DOHH2 (cell line): ENCODE measurements at regions not wholly inside any gene's neighbourhood (a gene's known extent, or its start where the extent isn't known, plus 50 kb on each side); places are given as distances from the start of the nearest gene placed in this dataset.

ENCODE experiments used
- H3F3A ChIP-seq: fragments of 200-600 bp; sonication (generic), shearing (Covaris generic); 2 replicates; pipeline ENCODE4 v1.6.0; 2016; ENCODE audit warnings: antibody characterized with exemption, mild to moderate bottlenecking; ENCODE audit not compliant: control insufficient read depth, insufficient read depth
- H3K27ac ChIP-seq: fragments of 200-600 bp; sonication (generic); 2 replicates; pipeline ENCODE4 v1.5.1; 2014; ENCODE audit warnings: low read depth, mild to moderate bottlenecking, low read length, moderate library complexity
- H3K27me3 ChIP-seq: fragments of 200-600 bp; sonication (generic); 2 replicates; pipeline ENCODE4 v1.6.1; 2014; ENCODE audit warnings: mild to moderate bottlenecking, low read length, mixed read lengths; ENCODE audit not compliant: control insufficient read depth
- H3K36me3 ChIP-seq: fragments of 200-600 bp; sonication (generic); 2 replicates; pipeline ENCODE4 v1.6.1; 2014; ENCODE audit warnings: mild to moderate bottlenecking, low read length, moderate library complexity, mixed read lengths; ENCODE audit not compliant: control insufficient read depth
- H3K4me1 ChIP-seq: fragments of 200-600 bp; sonication (generic); 2 replicates; pipeline ENCODE4 v1.6.1; 2014; ENCODE audit warnings: mild to moderate bottlenecking, low read length, mixed read lengths; ENCODE audit not compliant: control insufficient read depth
- H3K4me2 ChIP-seq: fragments of 200-600 bp; sonication (generic); 2 replicates; pipeline ENCODE4 v1.6.0; 2014; ENCODE audit warnings: mild to moderate bottlenecking, low read length, moderate library complexity
- H3K4me3 ChIP-seq: fragments of 200-600 bp; sonication (generic); 2 replicates; pipeline ENCODE4 v1.5.1; 2014; ENCODE audit warnings: mild to moderate bottlenecking, low read length, mixed read lengths
- H3K79me2 ChIP-seq: fragments of 200-600 bp; sonication (generic); 2 replicates; pipeline ENCODE4 v1.6.1; 2014; ENCODE audit warnings: mild to moderate bottlenecking, low read length, mixed read lengths; ENCODE audit not compliant: control insufficient read depth
- H3K9me2 ChIP-seq: fragments of 200-600 bp; sonication (generic); replicated peaks from 2 replicates; pipeline ENCODE4 v1.6.1; 2014; ENCODE audit warnings: mild to moderate bottlenecking, low read length, mixed read lengths; ENCODE audit not compliant: control insufficient read depth
- H3K9me3 ChIP-seq: fragments of 200-600 bp; sonication (generic); 2 replicates; pipeline ENCODE4 v1.6.1; 2014; ENCODE audit warnings: antibody characterized with exemption, low read length, mixed read lengths; ENCODE audit not compliant: control insufficient read depth, insufficient read depth
- H4K20me1 ChIP-seq: fragments of 200-600 bp; sonication (generic); 2 replicates; pipeline ENCODE4 v1.6.0; 2014; ENCODE audit warnings: low read depth, mild to moderate bottlenecking, antibody characterized with exemption, low read length, moderate library complexity; ENCODE audit not compliant: control insufficient read depth, insufficient read depth
- CTCF ChIP-seq: fragments of 200-600 bp; sonication (generic); IDR thresholded peaks from one replicate; pipeline ENCODE4 v1.5.1; 2014; ENCODE audit warnings: antibody characterized with exemption, mild to moderate bottlenecking, low read depth, low read length; ENCODE audit not compliant: poor library complexity, severe bottlenecking
- EZH2phosphoT487 ChIP-seq: fragments of 200-600 bp; sonication (generic); IDR thresholded peaks from 2 replicates; pipeline ENCODE4 v1.6.1; 2017; ENCODE audit warnings: borderline replicate concordance, mild to moderate bottlenecking, antibody characterized with exemption, low read length, moderate library complexity, mixed read lengths

DNA sequence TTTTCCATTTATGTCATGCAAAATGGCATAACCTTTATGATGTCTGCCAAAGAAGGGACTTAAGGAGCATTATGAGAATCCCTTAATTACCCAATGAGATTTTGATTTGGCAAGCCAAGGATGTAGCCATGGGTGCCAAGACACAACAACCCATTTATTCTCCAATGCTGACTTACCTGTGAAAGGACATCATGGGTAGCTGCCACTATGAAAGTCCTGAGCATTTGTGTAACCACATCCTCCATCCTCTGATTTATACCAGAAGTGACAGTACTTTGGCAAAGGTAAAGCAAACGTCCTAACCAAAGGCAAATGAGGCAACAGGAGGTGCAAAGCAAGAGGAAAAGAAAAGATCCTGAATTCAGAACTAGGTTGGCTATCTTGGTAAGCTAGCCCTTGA, 87.3 kb upstream of the EMCN start:
- TF ChIP-seq CTCF: no peak
- no peak for TF ChIP-seq EZH2phosphoT487
- no peak overlapping the region for H3K27ac ChIP-seq

GRCh38 chr4:100593935-100594334, 76.1 kb upstream of the EMCN start:
- no peaks in the 10 kb centered on the region for H3K9me2 ChIP-seq
- H3K36me3 ChIP-seq: no peaks in the 10 kb centered on the region
- TF ChIP-seq EZH2phosphoT487 (no peak), CTCF (no peak)
- H4K20me1 ChIP-seq: no peaks in the 10 kb centered on the region
- no peak overlapping the region for H3K27ac ChIP-seq
- no peaks in the 10 kb centered on the region for H3K4me1 ChIP-seq
- no peaks in the 10 kb centered on the region for H3F3A ChIP-seq
- H3K27me3 ChIP-seq: no peaks in the 10 kb centered on the region
- no peaks in the 10 kb centered on the region for H3K9me3 ChIP-seq
- no peak overlapping the region for H3K4me2 ChIP-seq
- no peak overlapping the region for H3K4me3 ChIP-seq
- no peaks in the 10 kb centered on the region for H3K79me2 ChIP-seq

More for the DNA sequence above, 87.3 kb upstream of the EMCN start:
- no peaks in the 10 kb centered on the region for H3K79me2 ChIP-seq
- H3K4me2 ChIP-seq: no peak overlapping the region
- H3K4me3 ChIP-seq: no peak overlapping the region
- no peaks in the 10 kb centered on the region for H3K9me3 ChIP-seq
- no peaks in the 10 kb centered on the region for H3K27me3 ChIP-seq
- no peaks in the 10 kb centered on the region for H4K20me1 ChIP-seq
- H3F3A ChIP-seq: no peaks in the 10 kb centered on the region
- H3K36me3 ChIP-seq: no peaks in the 10 kb centered on the region
- H3K4me1 ChIP-seq: no peaks in the 10 kb centered on the region
- H3K9me2 ChIP-seq: no peaks in the 10 kb centered on the region

GRCh38 chr4:100591161-100591876, 73.5 kb upstream of the EMCN start:
- TF ChIP-seq CTCF: no peak
- TF ChIP-seq EZH2phosphoT487: no peak
- Histone ChIP-seq H3K4me1 (no peaks in the 10 kb centered on the region), H3K27me3 (no peaks in the 10 kb centered on the region), H3K79me2 (no peaks in the 10 kb centered on the region), H3K27ac (no peak overlapping the region), H3K36me3 (no peaks in the 10 kb centered on the region), H3F3A (no peaks in the 10 kb centered on the region), H3K9me3 (no peaks in the 10 kb centered on the region), H3K4me3 (no peak overlapping the region), H3K4me2 (no peak overlapping the region), H3K9me2 (no peaks in the 10 kb centered on the region), H4K20me1 (no peaks in the 10 kb centered on the region)
